DMS 273 treated with DMSO at 0.1 percent for 48 hours (cell line): ENCODE measurements at regions not wholly inside any gene's neighbourhood (a gene's known extent, or its start where the extent isn't known, plus 50 kb on each side); places are given as distances from the start of the nearest gene placed in this dataset.

Experiments
- DNase-seq: peaks from one replicate; lab custom pipeline; 2025; lab: John Stamatoyannopoulos, UW

DNA sequence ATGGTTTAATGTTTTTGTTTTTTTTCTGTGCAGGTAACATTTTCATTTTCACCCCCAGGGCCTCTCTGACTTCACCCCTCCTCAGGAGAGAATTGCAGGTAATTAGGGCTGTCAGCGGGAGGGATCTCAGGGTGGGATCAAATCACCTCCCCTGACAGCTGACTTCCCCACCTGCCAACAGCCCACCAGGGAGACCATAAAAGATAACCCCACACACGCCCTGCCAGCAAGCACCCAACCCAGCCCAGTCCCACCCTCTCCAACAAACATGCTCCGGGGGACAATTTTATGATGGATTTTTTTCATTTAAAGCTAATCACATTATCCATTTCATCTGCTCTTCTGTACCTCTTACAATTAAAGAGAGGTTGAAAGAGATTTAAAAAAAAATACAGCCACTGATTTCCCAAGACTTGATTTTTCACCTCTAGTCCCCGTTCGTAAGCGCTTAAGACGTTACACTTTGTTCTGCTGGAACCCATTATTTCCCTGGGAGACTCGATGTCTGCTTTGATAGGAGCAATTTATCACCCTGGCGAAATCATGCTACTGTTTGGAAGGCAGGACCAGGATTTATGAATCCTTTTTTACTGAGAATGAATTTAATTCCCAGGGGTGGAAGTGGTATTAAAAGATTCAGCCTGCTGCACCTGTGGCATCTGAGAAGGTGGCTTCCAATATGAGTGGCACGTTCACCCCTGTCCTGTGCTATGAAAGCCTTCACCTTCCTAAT is 232.9 kb upstream of the ID2 start:
- no peak for DNase-seq

DNA sequence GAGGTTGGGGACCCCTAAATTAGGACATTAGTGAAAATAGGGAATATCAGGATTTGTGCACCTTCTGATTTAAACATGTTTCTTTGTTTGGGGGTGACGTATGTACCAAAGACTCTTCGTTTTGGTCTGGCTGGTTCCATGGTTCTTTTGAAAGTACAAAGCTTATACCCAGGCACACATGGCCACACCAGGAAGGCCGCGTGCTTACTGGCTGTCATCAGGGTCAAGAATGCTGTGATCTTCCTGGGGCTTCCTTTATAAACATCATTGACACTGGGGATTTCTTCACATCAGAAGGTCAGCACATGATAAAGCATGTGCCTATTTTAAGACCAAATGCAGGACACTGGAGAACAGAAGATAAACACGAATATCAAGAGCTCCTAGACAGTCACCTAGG is 230.6 kb upstream of the ID2 start:
- DNase-seq: no peak

DNA sequence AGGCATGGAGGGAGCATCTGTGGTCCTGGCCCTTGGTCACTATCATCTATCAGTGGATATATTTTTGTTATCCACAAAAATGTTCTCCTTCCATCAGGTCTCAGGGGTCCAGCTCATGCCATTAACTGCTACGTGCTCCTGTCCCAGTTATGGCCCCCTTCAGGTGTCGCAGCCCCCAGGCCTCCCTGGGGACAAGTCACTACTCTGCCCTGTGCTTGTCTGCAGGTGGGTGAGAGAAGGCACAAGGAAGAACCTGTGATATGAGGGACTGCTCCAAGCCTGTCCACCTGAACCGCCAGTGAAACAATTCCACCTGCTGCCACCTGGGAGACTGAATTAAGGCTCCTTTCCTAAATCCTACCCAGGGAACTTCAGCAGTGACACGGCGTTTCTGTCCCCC is 229.6 kb upstream of the ID2 start:
- DNase-seq: no peak

DNA sequence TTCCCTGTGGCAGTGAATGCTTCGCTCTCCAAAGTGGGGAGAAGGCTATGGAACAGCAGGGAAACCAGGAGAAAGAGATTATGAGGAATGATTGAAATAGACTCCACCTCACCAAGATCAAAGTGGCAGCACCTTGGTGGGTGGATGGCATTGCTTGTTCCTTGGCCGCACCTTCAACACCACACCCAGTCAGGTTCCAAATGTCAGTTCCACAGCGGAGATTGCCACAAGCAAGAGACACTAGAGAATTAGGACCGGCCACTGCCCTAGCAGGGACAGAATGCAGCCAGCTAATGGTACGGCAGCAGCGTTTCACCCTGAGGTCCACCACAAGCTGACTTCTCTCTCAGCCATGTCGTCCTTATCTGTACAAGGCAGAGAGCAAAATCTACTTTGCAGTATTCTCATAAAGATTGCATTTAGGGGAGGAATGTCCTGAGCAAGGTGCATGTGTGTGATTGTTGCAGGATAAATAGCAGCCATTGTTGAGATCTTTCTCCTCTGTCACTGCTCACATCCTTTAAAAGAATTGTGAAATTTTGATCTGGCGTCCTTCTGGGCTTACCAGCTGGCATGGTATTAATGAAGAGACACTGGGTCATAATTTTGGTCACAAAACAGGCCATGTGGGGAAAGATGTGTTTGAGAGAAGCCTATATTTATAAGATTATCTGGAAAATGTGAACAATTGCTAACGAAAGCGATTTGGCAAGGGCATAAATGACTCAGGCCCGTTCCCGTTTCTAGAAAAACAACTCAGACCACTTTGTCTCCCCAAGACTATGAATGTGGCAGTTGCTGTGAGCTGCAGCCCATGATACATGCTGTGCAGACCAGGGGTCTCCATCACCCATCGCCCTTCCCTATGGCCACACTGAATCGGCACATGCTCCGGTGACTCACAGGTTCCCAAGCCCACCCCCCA is 228.6 kb upstream of the ID2 start:
- DNase-seq: no peak

DNA sequence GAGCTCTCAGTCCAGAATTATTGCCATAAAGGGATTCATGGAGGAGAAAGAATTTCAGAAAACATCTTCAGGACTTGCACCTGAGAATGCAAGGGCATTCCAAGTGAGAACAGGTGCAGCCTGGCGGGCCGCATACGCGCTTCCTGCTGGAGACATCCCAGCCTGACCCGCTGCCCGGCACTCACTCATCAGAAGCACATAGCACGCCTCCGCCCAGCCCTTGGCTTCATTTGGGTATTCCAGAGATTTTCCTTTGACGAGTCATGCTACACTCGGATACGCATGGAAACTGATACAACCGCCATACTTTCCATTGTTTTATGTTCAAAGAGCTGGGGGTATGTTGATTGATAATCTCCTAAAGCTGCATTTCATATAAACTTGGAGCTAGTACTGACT is 228.0 kb upstream of the ID2 start:
- DNase-seq: no peak

DNA sequence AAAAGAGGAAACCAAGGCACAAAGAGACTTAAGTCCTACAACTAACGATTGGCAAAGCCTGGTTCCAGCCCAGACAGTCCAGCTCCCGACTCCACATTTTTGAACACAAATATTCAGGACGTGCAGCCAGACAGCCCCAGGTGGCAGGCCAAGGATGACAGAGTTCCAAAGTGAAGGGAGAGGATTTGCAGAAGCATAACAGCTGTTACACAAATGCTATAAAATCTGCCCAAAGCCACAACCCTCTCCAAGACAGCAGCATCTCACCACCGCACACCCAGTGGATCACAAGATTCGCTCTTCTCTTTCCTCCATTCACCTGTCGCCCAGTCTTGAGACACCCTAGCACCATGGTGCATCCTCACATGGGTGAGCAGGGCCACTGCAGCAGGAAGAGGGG is 227.1 kb upstream of the ID2 start:
- DNase-seq: no peak

DNA sequence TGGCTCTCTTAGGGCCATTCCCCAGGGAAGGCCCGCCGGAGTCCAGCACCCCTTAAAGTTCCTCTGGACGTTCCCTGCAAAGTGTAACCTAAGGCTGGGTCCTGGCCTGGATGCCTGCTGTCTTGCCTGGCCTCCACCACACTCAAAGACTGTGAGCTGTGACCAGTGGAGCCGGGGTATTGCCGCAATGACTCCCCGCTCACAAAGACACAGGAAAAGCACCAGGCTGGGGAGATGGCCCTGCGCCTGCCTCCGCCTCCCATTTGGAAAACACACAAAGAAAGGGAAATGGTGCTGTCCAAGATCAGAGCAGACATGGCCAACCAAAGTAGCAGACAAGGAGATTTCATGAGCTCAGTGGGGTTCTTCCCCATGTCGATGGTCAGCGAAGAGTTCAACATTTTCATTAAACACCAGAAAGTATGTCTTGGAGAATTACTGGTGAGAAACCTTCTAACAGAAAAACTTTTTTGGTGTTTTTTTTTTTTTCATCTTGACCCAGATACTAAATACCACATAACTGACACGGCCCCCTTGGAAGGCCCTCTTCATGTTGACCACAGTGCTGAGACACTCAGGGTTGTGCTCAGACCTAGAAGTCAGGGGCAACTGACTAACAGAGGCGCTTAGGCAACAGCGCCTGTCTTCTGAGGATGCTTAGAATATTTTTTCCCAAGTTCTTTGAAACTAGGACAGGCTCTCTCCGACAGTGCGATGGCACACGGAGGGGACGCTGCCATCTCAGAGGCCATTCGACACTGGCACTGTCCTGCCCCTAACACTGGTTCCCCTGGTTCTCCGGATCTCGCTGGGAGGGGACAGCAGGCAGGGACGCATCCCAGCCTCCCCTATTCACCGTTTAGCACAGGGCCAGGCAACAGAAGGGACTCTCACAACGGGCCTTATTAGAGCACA is 226.4 kb upstream of the ID2 start:
- no peak for DNase-seq

DNA sequence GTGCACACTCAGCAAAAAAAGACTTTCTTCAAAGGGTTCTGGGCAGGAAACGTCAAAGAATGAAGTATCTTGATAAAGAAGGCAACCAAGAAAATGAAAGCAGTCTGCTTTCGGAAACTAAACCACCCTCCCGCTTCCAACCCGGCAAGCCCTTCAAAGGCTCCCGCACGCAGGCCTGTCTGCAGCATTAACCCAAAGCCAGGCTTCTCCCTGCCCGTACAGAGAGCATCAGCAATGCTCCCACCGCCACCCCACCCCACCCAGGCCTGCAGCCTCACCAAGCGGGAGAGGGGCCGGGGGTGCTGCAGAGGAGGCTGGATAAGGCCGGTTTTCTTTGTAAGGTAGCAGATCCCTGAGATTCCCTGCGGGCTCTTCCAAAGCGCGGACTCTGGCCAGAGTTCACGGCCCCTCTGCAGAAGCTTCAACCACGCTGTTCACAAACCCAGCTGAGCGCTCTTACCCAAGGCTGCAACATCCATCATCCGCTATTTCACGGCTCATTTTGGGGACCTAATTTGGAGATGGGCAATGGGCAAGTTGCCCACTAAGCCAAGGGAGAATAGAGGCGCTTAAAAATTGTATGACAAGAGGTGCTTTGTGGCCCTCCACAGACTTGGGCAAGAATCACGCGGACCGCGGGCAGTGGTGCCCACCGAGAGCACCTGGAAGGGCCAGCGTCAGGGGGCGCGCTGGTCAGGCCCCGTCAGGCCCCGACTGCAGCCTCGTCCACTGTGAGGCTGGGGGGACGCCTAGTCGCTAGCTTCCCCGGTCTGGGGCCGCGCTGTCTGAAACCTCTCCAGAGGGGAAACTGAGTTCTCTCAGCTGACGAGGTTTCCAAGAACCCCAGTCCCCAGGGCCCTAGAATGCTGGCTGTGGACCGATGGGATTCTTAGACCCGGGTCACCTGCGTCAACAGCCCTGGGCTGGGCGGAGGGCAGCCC is 225.4 kb upstream of the ID2 start:
- no peak for DNase-seq

DNA sequence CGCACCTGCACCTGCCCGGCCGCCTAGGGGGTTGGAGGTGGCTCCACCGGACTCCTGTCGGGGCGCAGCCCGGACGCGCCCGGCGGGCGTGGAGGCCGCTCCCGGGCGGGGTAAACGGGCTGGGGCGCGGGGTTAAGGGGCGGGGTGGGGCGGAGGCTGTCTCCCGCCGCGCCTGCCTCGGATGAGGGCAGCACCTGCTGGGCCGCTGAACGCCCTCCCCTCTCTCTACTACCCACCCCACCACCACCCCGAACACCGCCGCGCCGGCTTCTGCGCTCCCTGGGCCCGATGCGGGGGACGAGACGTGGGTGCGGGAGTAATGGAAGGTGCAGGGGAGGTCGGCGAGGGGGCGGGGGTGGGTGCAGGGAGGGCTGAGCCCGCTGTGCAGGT is 224.8 kb upstream of the ID2 start:
- DNase-seq: no peak

DNA sequence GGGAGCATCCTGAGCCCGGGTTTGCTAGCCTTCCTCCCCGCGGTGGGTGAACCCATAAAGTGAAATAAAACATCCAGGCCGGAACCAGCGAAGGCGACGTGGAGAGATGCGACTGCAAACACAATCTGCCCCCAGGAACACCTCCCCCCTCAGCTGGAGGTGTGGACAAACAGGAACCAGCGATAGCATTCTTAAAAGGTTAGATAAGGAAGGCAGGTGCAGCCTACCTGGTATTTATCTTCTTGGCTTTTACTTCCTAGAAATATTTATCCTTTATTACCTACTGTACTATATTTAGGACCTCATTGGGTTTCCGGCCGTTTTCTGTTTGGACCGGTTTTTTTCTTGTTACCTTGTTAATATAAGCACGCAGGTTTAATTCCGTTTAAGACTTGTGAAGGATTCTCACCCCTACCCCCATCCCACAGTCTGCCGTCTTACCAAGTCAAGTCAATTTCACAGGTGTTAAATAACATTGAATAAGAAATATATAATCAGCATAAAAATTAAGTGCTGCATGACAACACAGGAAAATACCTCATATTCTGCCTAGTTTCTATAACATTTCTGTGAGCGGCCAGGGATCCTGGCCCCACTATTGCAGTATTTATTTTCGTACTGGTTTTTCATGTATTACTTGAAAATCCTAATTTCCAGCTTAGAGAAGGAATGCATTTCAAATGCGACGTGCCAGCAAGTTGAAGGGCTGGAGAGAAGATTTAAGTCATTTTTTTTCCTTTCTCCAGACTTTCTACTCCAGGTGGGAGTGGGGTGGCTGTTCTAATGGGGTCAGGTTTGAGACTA is 224.0 kb upstream of the ID2 start:
- DNase-seq: no peak

DNA sequence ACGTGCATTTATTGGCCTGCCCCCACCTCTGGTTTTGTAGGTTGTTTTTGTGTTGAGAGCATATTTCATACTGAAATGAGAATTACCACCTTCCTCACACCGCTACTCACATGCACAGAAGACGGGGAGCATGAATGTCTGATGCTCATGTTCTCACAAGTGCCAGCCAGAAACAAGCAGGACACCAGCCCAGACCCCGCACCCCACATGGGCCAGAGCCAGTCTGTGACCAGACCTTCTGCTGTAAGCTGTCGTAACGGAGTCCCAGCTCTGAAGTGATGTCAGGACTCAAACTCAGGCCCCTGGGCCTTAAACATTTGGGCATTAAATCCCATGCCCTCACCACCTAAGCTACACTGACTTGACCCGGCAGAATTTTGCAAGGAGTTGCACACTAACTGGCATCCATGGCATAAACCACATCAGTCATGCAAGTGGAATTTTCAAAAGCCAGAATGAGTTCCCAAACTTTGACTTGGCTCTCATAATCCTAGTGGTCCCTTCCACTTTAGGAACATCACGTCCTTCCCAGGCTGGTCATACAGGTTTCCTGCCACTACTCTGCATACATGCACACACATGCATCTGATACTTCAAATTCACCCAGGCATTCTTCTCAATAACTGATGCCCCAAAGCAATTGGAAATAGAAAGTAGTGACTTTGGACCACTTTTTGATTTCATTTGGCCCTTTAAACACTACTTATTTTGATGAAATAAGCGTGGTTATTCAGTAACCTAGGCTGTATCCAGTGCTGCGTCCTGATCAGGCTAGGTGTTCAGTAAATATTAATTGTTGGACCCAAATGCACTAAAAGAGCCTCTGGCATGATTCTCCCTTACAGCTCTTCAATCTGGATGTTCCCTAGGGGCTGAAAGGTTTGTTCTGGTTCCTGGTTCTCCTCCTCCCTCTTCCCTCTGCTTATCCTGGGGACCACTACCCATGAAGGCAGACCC is 223.1 kb upstream of the ID2 start:
- no peak for DNase-seq

DNA sequence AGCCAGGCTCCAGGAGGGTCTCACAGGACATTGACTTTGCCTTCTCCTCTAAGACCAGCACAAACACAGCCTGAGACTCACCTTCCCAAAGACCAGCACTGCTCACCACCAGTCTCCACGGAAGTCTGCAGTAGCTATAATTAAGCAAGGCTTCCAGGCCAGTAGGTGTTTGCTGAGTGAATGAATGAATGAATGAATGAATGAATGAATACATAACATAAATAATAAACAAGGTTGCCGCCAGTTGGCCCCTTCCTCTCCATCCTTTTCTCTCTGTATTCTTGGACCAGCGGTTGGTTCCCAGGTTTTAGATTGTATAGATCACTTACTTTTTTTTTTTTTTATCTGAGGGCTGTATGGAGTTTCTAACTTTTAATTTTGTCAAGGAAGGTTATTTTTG is 222.4 kb upstream of the ID2 start:
- no peak for DNase-seq

DNA sequence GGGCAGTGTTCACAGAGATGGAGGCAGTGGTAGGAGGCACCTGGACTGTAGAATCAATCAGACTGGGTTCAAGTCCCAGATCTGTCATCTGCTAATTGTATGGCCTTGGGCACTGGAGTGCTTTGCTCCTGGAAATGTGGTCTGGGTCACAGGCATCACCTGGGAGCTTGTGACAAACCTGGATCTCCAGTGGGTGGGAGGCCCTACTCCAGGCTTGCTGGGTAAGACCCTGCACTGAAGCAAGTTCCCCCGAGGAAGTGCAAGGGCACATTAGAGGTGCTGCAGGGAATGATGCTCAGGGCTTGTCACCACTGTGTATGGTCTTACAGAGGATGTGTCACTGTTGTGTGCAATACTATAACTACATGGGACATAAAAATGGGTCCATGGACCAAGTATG is 220.5 kb upstream of the ID2 start:
- DNase-seq: no peak

DNA sequence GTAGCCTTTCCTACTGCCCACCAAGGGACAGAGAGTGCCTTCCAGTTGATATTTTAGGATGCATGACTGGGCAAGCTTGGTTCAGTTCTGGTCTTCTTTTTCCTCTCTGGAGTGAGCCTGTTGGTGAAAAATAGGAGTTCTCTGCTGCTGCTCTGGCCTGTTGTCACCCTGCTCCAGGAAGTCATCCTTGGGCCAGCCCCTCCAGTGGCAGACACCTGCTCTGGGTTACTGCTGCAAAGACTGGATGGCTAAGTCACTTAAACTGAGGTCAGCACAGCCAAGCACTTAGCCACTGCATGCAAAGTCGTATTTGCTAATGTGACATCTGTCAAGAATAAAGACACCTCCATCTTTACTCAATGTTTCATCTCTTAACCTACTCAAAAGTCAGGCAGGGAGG is 219.6 kb upstream of the ID2 start:
- DNase-seq: no peak

DNA sequence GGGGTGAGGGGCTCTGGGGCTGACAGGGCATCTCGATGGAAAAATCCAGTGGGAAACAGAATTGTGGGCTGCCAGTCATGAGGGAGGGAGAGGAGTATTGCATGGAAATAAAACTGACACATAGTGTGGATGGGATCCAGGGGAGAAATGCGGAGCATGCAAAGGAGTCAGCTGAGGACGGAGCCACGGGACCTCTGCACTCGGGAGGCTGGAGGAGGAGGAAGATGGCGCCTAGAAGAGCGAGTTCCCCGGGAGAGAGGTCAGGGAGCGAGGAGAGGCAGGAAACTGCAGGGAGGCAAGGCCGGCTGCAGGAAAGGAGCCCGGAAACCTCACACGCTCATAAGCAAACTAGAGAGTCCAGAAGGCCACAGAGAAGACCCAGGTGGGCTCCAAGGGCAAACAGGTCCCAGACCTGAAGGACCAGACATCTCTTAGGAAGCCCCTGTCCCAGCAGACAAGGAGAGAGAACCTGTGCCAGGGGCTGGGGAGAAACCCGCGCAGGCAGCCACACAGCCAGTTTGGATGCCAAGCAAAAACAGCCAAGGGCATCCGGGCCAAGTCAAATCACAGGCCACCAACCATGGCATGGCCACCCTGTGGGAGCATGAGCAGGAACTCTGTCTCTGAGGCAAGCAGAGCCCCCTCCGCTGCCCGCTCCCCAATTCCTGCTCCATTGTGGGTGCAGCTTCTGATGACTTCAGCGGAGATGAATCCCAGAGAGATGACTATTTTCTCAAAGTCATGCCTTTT is 218.8 kb upstream of the ID2 start:
- no peak for DNase-seq

DNA sequence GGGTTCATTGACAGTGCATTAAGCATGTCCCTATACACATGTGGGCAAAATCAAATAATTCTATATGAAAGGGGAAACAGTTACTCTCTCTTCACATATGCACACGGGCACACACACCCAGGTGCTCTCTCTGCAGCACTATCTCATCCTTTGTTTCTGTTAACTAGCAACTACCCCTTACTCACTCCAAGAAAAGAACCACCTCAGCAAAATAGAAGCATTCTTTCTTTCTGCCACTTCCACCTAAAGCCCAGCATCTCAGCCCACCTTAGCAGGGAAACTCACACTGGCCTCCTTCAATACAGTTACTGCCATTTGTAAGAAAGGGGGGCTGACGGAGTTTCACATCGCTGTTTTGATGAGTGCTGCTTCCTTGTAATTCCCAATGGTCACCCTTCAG is 216.3 kb upstream of the ID2 start:
- DNase-seq: no peak

DNA sequence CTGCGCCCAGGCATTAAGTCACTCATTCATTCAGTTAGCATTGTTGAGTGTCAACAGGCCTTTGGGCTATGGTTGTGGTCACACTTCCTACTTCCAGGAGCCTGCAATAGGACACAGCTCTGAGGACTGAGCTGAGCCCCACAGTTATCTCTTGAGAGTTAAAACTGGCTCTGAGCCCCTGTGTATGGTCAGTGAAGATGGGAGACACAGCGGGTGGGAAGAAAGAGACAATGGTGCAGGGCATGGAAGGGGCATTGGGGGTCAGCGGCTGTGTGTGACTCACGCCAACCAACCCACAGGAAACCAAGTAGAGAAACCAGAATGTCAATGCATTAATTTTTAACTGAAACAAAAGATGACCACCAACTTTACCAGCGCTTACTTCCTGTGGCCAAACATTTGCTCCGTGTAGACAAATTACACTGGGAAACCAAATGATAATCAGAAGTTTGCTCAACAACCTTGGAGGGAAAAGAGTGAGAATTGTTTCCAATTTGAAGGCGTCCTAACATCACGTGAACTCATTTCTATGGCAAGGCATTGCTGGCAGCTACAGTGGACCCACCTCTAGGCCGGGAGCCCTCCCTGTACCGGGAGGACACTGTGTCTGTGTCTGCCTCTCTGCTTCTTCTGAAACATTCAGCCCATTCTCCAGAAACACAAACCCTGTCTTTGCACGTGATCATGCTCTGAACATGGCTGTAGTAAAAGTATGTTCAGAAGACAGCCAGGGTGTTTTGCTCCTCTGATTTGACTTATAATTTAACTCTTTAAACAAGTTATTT is 212.0 kb upstream of the ID2 start:
- DNase-seq: no peak
